Left lung (tissue), 4 donors: ENCODE measurements at regions not wholly inside any gene's neighbourhood (a gene's known extent, or its start where the extent isn't known, plus 50 kb on each side); places are given as distances from the start of the nearest gene placed in this dataset.
"Not testable (repeated sequence)": the region's sequence is repeated elsewhere in the genome, so short reads cannot be mapped to it uniquely, and the experiment has no call there.

Experiments
- ATAC-seq: fragments of 200-7000 bp; cut with Tn5 transposase; one replicate; pipeline ENCODE4 v1.9.1; 2020; ENCODE audit warnings: moderate library complexity
- DNase-seq, 4 donors: peaks; one replicate each; pipeline ENCODE4 v3.0.0-alpha.2; 2013 to 2020
- H3K27ac ChIP-seq, 2 donors: fragments of 200-600 bp; sonication (generic) in 1 of 2; one replicate each; pipeline versions ENCODE4 v1.5.0 to v1.8.0; 2020 to 2021
- H3K27me3 ChIP-seq, 2 donors: fragments of 200-600 bp; sonication (generic) in 1 of 2; one replicate each; pipeline versions ENCODE4 v1.5.0 to v1.8.0; 2020 to 2021
- H3K36me3 ChIP-seq, 2 donors: fragments of 200-600 bp; sonication (generic) in 1 of 2; one replicate each; pipeline versions ENCODE4 v1.5.0 to v1.8.0; 2020 to 2021
- H3K4me1 ChIP-seq, 2 donors: fragments of 200-600 bp; one replicate each; pipeline ENCODE4 v1.8.0; 2021
- H3K4me3 ChIP-seq, 2 donors: fragments of 200-600 bp; sonication (generic) in 1 of 2; one replicate each; pipeline versions ENCODE4 v1.5.0 to v1.8.0; 2020 to 2021; ENCODE audit warnings: mild to moderate bottlenecking in 1 of 2
- H3K9me3 ChIP-seq, 2 donors: fragments of 200-600 bp; sonication (generic) in 1 of 2; one replicate each; pipeline versions ENCODE4 v1.5.0 to v1.8.0; 2020 to 2021
- intact Hi-C, 2 donors: fragments of 100-400 bp; cut with DNase I; formaldehyde crosslinking; loops; one replicate each; pipeline versions ENCODE4 v1.11.2 to v1.14.2; 2022
- donor health status: DM: no; HTN: yes; CAD: no.
- donor health status: DM: no; HTN: no; CAD: no.

DNA sequence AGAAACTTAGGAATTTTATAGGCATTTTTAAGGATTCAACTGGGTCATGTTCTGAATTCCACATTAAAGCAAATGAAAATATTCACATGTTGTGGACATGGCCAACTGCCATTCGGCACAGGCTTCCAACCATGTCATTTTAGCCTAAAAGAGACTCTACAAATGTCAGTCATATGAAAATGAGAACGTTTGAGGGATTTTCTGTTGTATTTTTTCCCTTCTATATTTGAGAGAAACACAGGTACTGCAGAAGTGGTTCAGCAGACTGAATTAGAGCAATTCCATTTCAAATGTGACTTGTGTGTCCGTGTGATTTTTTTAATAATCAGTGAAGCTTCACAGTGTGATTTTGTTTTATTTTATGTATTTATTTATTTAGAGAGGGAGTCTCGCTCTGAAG lies 124.3 kb downstream of the TP53TG3F start:
- intact Hi-C loops, H3K27ac ChIP-seq, DNase-seq: not testable (repeated sequence)

DNA sequence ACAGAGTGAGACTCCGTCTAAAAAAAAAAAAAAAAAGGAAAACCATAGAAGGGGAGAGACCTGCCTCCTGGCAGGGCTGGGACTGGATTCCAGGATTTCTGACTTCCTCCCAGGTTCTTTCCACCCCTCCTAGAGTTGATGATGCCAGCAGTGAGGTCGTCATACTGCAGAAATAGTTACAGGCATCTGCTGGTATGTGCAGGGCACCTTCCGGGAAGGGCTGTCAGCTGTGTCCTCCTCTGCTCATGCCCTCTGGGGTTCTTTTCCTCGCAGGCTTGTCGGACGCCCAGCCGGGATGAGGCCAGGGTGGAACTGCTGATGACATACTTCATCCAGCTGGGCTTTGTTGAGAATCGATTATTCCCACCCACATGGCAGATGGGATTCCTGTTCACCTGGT lies 129.2 kb downstream of the TP53TG3F start:
- H3K36me3 ChIP-seq, H3K4me3 ChIP-seq, intact Hi-C loops, H3K4me1 ChIP-seq, H3K9me3 ChIP-seq, H3K27me3 ChIP-seq, DNase-seq, ATAC-seq, H3K27ac ChIP-seq: not testable (repeated sequence)

More for the DNA sequence above, 124.3 kb downstream of the TP53TG3F start:
- not testable (repeated sequence) for H3K27me3 ChIP-seq, H3K9me3 ChIP-seq, H3K36me3 ChIP-seq, ATAC-seq, H3K4me3 ChIP-seq, H3K4me1 ChIP-seq

DNA sequence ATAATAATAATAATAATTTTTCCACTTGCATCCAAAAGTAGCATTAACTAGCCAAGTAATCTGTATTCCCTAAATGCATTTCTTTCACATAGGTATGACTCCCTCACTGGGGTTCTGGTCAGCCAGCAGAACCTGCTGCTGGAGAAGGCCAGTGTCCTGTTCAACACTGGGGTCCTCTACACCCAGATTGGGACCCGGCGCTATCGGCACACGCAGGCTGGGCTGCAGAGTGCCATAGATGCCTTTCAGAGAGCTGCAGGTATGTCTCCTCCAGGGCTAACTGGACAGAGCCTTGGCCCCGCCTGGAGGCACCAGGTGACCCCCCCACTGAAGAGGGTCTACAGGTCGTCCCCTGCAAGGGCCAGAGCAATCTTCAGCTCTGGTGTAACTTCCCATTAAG lies 133.9 kb downstream of the TP53TG3F start:
- ATAC-seq, H3K4me1 ChIP-seq, H3K36me3 ChIP-seq, H3K4me3 ChIP-seq, H3K9me3 ChIP-seq, intact Hi-C loops, H3K27me3 ChIP-seq, DNase-seq, H3K27ac ChIP-seq: not testable (repeated sequence)

DNA sequence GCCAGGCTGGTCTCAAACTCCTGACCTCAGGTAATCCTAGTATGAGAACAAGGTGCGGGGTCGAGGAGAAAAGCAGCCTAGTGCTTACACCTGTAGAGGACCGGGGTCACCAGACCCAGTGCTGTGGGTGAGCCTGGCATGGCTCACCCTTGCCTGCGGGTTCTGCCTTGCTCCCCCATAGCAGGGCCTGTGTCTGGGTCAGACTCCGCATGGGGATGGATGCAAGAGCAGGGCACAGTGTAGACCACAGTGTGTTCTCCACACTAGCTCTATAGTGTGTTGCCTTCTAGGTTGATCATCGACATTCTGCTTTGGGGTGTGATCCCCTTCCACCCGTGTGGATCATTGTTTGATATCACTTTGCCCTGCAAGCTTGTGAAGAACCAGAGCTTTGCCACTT lies 135.7 kb downstream of the TP53TG3F start:
- H3K4me1 ChIP-seq, H3K4me3 ChIP-seq, H3K27me3 ChIP-seq, H3K27ac ChIP-seq, H3K36me3 ChIP-seq, H3K9me3 ChIP-seq, intact Hi-C loops, ATAC-seq, DNase-seq: not testable (repeated sequence)

DNA sequence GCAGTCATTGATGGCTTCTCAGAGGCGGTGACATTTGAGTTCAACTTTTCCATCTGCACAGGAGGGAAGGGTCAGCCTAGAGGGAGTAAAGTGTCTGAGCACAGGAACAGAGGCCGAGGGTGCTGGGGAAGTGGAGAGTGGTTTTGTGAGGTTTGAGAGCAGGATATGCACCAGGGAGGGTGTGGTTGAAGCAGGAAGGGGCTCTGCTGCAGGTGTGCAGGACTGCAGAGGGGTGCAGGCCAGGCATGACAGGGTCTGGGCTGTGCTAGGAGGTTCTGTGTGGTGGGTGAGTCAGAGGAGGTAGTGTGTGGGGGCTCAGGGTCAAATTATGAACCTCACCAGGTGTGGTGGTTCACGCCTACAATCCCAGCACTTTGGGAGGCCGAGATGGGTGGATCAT lies 141.6 kb downstream of the TP53TG3F start:
- DNase-seq, ATAC-seq, intact Hi-C loops: not testable (repeated sequence)

DNA sequence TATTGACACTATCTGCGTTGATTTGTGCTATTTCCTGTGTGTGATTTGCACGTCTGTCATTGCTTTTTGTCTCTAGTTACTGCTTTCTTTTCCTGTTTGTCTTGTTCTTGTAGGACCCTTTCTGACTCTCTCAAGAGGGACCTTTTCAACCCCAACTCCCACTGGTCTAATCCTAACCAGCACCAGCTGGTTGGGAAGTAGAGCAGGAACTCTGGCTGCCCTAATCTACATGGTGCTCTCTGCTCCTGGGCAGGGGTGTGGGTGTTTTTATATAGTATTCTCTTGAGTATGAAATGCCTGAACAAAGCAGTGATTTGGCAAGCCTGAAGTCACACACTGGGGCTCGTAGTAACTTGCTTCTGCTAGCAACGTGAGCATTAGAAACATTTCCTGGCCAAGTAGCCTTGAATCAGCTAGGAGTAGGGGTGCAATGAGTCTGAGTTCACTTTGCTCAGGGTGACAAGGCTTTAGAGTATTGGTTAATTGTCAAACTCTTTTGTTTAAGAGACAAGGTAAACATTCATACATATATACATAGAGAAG lies 164.2 kb downstream of the TP53TG3F start:
- H3K36me3 ChIP-seq, H3K27ac ChIP-seq, DNase-seq, intact Hi-C loops, ATAC-seq, H3K27me3 ChIP-seq, H3K4me1 ChIP-seq, H3K9me3 ChIP-seq, H3K4me3 ChIP-seq: not testable (repeated sequence)

More for the DNA sequence above, 141.6 kb downstream of the TP53TG3F start:
- H3K4me1 ChIP-seq, H3K9me3 ChIP-seq, H3K27ac ChIP-seq, H3K4me3 ChIP-seq, H3K36me3 ChIP-seq, H3K27me3 ChIP-seq: not testable (repeated sequence)

DNA sequence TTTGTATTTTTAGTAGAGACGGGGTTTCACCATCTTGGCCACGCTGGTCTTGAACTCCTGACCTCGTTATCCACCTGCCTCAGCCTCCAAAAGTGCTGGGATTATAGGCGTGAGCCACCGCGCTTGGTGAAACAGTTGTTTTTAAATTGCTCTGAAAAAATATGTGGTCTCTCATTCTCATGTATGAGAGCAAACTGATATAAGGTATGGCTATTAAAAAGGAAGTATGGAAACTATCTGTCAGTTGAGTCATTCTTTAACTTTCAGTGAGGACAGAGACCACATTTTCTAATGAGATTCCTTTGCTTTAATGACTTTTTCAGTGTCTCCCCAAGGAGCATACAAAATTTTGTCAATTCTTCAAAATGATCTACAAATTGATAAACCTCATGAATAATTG lies 169.5 kb downstream of the TP53TG3F start:
- H3K27me3 ChIP-seq, H3K9me3 ChIP-seq, intact Hi-C loops, H3K36me3 ChIP-seq, H3K4me3 ChIP-seq, DNase-seq, ATAC-seq, H3K27ac ChIP-seq, H3K4me1 ChIP-seq: not testable (repeated sequence)

DNA sequence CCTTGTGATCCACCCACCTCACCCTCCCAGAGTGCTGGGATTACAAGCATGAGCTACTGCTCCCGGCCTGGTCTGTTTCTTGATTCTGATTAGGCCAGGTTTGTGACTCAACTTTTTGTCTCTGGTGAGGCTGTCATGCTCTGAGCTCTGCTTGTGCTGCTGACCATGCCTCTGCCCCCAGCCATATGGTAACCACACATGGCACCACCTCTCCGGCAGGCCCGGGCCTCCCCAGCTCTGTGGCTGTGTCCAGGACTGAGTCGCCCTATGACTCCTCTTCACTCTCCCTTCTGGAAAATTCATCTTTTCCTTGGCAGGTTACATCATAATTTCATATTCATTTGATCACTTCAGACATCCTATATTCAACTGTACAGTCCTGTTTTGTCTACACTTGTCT lies 172.3 kb downstream of the TP53TG3F start:
- H3K27me3 ChIP-seq, DNase-seq, ATAC-seq, intact Hi-C loops, H3K4me1 ChIP-seq, H3K36me3 ChIP-seq, H3K27ac ChIP-seq, H3K4me3 ChIP-seq, H3K9me3 ChIP-seq: not testable (repeated sequence)

DNA sequence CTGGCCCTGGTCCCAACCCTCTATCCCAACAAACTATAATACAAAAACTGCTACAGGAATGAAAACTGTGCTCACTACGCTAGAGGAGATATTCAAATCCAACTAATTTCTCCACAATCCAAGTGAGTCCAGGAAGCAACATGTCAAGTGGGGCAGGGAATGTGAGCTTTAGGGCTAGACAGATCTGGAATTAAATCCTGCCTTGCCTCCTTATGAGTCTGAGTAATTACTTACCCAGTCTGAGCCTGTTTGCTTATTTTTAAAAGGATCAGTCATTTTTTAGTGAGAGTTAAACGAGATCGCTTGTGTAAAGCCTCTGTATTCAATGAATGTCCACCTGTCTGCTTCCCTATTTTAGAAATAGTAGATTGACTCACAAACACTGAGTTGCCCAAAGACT lies 174.6 kb downstream of the TP53TG3F start:
- H3K4me3 ChIP-seq, ATAC-seq, intact Hi-C loops, H3K4me1 ChIP-seq, H3K9me3 ChIP-seq, H3K27me3 ChIP-seq, DNase-seq, H3K36me3 ChIP-seq, H3K27ac ChIP-seq: not testable (repeated sequence)

DNA sequence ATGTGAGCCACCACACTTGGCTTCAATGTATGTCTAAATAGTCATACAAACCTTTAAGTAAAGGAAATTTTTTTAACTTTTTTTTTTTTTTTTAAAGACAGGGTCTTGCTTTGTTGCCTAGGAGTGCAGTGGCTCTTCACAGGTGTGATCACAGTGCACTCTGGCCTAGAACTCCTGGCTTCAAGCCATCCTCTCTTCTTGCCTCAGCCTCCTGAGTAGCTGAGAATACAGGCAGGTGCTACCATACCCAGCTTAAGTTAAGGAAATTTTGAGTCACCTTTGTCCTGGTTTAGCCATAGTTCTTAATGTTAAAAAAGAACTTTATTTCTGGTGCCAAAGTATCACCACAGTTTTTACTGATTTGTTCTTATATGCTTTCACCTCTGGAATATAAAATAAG lies 177.3 kb downstream of the TP53TG3F start:
- ATAC-seq, DNase-seq, H3K27me3 ChIP-seq, intact Hi-C loops, H3K4me3 ChIP-seq, H3K27ac ChIP-seq, H3K9me3 ChIP-seq, H3K36me3 ChIP-seq, H3K4me1 ChIP-seq: not testable (repeated sequence)

DNA sequence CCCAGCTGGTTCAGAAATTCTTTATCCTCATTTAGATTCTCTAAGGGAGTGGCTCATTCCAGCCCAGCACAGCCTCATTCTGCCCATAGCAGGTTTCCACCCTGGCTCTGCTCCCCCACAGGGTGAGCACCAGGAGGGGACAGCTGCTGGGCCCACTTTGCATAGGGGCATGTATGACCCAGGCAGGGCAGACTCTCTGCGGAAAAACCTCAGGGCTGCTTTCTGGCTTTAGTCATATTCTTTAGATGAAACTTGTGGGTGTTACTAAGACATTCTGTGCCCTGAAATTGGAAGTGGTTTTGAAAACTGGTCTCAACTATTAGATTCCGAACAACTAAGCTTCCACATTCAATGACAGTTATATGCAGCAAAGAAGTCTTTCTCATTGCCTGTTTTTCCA lies 183.9 kb downstream of the TP53TG3F start:
- H3K27ac ChIP-seq, H3K4me1 ChIP-seq, H3K36me3 ChIP-seq, H3K4me3 ChIP-seq, DNase-seq, intact Hi-C loops, H3K27me3 ChIP-seq, ATAC-seq, H3K9me3 ChIP-seq: not testable (repeated sequence)

DNA sequence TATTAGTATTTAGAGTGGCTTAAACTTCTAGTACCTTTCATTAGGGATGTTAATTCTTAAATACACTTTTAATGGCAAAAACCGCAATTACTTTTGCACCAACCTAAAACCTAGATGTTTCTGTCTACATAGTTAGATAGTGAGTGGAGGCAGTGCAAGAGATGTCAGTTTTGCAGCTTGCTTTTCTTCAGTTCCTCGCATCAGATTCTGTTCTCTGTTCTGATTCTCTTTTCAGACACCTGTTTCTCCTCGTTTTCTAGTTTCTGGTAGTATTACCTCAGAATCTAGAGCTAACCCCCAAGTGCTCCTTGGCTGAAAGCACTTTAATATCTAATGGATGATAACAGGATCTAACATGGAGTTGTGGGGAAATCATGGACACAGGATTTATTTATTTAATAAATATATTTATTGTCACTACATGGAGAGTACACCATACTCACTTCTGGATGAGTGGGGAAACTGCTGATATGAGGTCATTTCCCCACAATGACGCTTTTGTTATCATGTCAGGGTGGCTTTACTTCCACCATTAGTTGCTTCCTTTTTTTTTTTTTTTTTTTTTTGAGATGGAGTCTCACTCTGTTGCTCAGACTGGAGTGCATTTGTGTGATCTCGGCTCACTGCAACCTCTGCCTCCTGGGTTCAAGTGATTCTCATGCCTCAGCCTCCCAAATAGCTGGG lies 184.4 kb downstream of the TP53TG3F start:
- H3K4me1 ChIP-seq, H3K27ac ChIP-seq, DNase-seq, intact Hi-C loops, ATAC-seq, H3K27me3 ChIP-seq, H3K9me3 ChIP-seq, H3K36me3 ChIP-seq, H3K4me3 ChIP-seq: not testable (repeated sequence)

DNA sequence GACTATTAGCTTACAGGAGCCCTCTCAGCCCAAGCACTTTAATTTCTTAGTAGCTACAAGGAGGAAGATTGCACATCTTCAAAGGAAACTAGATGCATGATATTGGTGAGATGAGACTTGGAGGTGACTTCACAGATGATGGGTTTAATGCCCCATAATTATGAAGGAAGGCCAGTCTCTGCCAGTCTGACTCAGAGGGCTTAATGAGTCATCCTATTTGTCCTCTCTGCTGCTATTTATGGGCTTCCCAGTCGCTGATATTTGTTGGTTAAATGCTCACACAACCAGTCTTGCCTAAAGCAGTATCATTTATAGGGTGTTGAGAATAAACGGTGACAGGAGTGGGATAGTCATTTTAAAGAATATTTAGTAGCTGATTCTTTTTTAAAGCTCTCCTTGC lies 187.0 kb downstream of the TP53TG3F start:
- H3K36me3 ChIP-seq, H3K4me3 ChIP-seq, H3K9me3 ChIP-seq, DNase-seq, H3K27me3 ChIP-seq, intact Hi-C loops, H3K27ac ChIP-seq, H3K4me1 ChIP-seq, ATAC-seq: not testable (repeated sequence)

DNA sequence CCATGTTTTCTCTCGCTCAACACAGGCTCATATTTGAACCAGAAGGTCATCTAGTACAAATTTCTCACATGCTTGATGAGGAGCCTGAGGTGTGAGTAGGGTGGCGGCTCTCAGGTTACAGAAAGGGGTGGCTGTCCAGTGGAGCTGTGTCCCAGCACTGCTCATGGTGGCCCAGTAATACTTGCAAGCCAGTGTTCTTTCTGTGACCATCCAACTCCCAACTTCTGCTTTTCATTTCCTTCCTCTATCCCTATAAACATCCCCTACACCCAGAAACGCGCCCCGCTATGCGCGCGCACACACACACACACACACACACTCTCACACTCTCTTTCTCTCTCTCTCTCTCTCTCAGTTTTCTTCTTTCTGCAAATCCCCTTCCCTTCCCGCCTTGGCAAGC lies 196.3 kb downstream of the TP53TG3F start:
- H3K36me3 ChIP-seq, DNase-seq, H3K4me1 ChIP-seq, H3K4me3 ChIP-seq, H3K27ac ChIP-seq, ATAC-seq, intact Hi-C loops, H3K9me3 ChIP-seq, H3K27me3 ChIP-seq: not testable (repeated sequence)
